ENCODE measurements at regions not wholly inside any gene's neighbourhood (a gene's known extent, or its start where the extent isn't known, plus 50 kb on each side); places are given as distances from the start of the nearest gene placed in this dataset.

GRCh38 chr14:71856199-71856919 lies 75.9 kb upstream of the RGS6 start:
- H3K9me3 ChIP-seq = no peaks in the 10 kb centered on the region
- H3K4me3 ChIP-seq (ENCODE audit: low read depth in 1 of 2, low read length in 1 of 2) = no peak overlapping the region
- TF ChIP-seq CTCF (IDR thresholded peaks at IDR 0.05) = no peak
- no peak overlapping the region for H3K27ac ChIP-seq
- no peaks in the 10 kb centered on the region for H3K36me3 ChIP-seq
- H3K4me1 ChIP-seq (ENCODE audit: control insufficient read depth in 1 of 2, insufficient read depth in 1 of 2, low read depth in 1 of 2, low read length in 1 of 2) = peaks cover 8 to 9% of the 10 kb centered on the region in 2 experiments
- H3K27me3 ChIP-seq = peaks cover 9% of the 10 kb centered on the region

GRCh38 chr14:71863049-71863448 lies 69.2 kb upstream of the RGS6 start:
- TF ChIP-seq CTCF (IDR thresholded peaks at IDR 0.05) = no peak
- Histone ChIP-seq H3K4me1 (ENCODE audit: control insufficient read depth in 1 of 2, insufficient read depth in 1 of 2, low read depth in 1 of 2, low read length in 1 of 2) (no peaks in the 10 kb centered on the region), H3K27ac (no peak overlapping the region), H3K4me3 (ENCODE audit: low read depth in 1 of 2, low read length in 1 of 2) (no peak overlapping the region), H3K27me3 (no peaks in the 10 kb centered on the region), H3K9me3 (no peaks in the 10 kb centered on the region), H3K36me3 (no peaks in the 10 kb centered on the region)

- no peaks in the 10 kb centered on the region for H3K36me3 ChIP-seq
- H3K27ac ChIP-seq = no peak overlapping the region
- TF ChIP-seq CTCF (IDR thresholded peaks at IDR 0.05) = no peak
Observed at GRCh38 chr14:71863766-71864165, 68.5 kb upstream of the RGS6 start.

More at GRCh38 chr14:71863766-71864165, 68.5 kb upstream of the RGS6 start:
- no peak overlapping the region for H3K4me3 ChIP-seq (ENCODE audit: low read depth in 1 of 2, low read length in 1 of 2)
- H3K4me1 ChIP-seq (ENCODE audit: control insufficient read depth in 1 of 2, insufficient read depth in 1 of 2, low read depth in 1 of 2, low read length in 1 of 2) = no peaks in the 10 kb centered on the region
- no peaks in the 10 kb centered on the region for H3K9me3 ChIP-seq
- no peaks in the 10 kb centered on the region for H3K27me3 ChIP-seq
